Neural crest cell (in vitro differentiated cells): ENCODE measurements at regions not wholly inside any gene's neighbourhood (a gene's known extent, or its start where the extent isn't known, plus 50 kb on each side); places are given as distances from the start of the nearest gene placed in this dataset.

ENCODE experiments used
- DNase-seq: peaks from one replicate; pipeline ENCODE4 v3.0.0; 2021; ENCODE audit warnings: low read depth, mixed read lengths, low spot score
- H3K27ac Mint-ChIP-seq: one replicate; pipeline ENCODE4 v1.8.0; 2021; ENCODE audit warnings: mild to moderate bottlenecking, mixed read lengths; ENCODE audit not compliant: unreplicated experiment
- H3K27me3 Mint-ChIP-seq: 2 replicates; pipeline ENCODE4 v1.8.0; 2021; ENCODE audit warnings: low read depth, mild to moderate bottlenecking, mixed read lengths
- H3K36me3 Mint-ChIP-seq: 2 replicates; pipeline ENCODE4 v1.8.0; 2021; ENCODE audit warnings: low read depth, mild to moderate bottlenecking, mixed read lengths
- H3K4me1 Mint-ChIP-seq: 2 replicates; pipeline ENCODE4 v1.8.0; 2021; ENCODE audit warnings: mixed read lengths
- H3K4me3 Mint-ChIP-seq: one replicate; pipeline ENCODE4 v1.8.0; 2021; ENCODE audit warnings: mild to moderate bottlenecking, mixed read lengths
- H3K9me3 Mint-ChIP-seq: 2 replicates; pipeline ENCODE4 v1.8.0; 2021; ENCODE audit warnings: mixed read lengths
- TF ChIP-seq, protein P1 (sequence below): fragments of 200-600 bp; sonication (generic); conservative IDR thresholded peaks from 2 replicates; pipeline ENCODE4 v1.5.0; 2021; ENCODE audit warnings: antibody characterized with exemption, mild to moderate bottlenecking

DNA sequence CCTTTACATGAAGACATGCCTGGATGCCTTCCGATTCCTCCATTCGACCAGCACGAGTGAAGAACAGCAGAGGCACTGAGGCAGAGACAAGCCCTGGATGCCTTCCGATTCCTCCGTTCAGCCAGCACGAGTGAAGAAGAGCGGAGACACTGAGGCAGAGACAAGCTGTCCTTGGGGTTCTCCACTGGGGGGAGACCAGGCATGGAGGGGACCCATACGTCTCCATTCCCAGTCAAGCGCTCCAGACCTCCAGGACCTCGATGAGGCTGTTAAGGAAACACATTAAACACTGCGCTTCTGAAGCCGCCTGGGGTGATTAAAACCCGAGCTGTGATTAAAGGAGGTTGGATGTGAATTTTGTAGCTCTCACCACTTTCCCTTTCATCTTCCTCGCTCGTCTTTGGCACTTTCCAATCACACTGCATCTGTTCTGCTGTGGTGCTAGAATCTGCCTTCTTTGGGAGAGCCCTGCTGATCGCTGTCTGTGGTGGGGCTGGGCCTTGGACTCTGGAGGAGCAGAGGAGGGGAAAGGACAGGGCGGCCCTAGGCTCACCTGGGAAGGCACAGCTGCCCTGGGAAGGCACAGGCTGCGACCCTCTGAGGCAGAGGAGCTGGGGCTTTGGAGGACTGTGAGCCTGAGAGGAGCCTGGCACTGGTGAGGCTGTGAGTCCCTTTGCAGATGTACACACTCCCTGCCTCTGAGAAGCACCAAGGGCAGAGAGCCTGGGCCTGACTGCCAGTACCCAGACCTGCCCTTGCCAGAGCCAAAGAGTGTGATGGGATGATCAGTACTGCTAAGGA, 463.1 kb upstream of the HS6ST1 start:
- no peaks in the 10 kb centered on the region for H3K36me3 Mint-ChIP-seq
- TF ChIP-seq, protein P1, sequence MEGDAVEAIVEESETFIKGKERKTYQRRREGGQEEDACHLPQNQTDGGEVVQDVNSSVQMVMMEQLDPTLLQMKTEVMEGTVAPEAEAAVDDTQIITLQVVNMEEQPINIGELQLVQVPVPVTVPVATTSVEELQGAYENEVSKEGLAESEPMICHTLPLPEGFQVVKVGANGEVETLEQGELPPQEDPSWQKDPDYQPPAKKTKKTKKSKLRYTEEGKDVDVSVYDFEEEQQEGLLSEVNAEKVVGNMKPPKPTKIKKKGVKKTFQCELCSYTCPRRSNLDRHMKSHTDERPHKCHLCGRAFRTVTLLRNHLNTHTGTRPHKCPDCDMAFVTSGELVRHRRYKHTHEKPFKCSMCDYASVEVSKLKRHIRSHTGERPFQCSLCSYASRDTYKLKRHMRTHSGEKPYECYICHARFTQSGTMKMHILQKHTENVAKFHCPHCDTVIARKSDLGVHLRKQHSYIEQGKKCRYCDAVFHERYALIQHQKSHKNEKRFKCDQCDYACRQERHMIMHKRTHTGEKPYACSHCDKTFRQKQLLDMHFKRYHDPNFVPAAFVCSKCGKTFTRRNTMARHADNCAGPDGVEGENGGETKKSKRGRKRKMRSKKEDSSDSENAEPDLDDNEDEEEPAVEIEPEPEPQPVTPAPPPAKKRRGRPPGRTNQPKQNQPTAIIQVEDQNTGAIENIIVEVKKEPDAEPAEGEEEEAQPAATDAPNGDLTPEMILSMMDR: no peak
- peaks cover 5% of the 10 kb centered on the region for H3K4me1 Mint-ChIP-seq
- no peak overlapping the region for H3K27ac Mint-ChIP-seq
- no peaks in the 10 kb centered on the region for H3K9me3 Mint-ChIP-seq
- H3K4me3 Mint-ChIP-seq: no peak overlapping the region
- DNase-seq: no peak
- no peaks in the 10 kb centered on the region for H3K27me3 Mint-ChIP-seq

DNA sequence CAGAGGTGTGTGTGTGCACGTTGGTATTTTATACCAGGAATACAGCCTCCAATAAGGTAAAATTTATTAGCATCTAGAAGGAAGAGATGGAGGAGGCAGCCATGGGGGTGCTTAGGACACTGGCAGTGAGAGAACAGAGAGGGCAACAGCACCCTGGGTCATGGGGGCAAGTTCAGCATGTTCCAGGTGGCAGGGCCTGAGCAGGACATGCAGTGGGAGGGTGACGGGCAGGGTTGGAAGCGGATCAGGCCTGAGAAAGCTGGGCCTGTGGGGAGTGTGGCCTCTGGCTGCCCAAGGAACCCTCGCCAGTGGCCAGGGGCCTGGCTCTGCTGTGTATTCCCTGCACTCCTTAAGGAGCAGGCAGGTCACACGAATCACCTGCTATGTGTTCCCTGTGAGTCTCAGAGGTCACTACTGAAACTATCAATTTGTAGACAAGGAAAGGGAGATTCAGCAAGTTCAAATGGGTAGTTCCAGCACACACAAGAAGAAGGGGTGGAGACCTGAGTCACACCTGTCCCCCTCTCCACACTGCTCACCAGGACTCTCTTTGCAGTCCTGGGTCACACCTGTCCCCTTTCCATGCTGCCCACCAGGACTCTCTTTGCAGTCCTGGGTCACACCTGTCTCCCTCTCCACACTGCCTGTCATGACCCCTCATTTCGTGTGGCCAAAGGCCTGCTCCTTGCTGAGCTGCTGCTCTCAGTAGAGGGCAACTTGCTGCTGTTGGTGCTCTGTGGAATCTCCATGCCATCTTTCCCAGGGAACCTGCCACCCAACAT, 463.9 kb upstream of the HS6ST1 start:
- DNase-seq: no peak
- H3K9me3 Mint-ChIP-seq: no peaks in the 10 kb centered on the region
- TF ChIP-seq, protein P1: no peak
- no peaks in the 10 kb centered on the region for H3K27me3 Mint-ChIP-seq
- peaks cover 5% of the 10 kb centered on the region for H3K4me1 Mint-ChIP-seq
- no peak overlapping the region for H3K4me3 Mint-ChIP-seq
- peak overlapping the region; percentile 87 for H3K27ac Mint-ChIP-seq
- H3K36me3 Mint-ChIP-seq: no peaks in the 10 kb centered on the region

DNA sequence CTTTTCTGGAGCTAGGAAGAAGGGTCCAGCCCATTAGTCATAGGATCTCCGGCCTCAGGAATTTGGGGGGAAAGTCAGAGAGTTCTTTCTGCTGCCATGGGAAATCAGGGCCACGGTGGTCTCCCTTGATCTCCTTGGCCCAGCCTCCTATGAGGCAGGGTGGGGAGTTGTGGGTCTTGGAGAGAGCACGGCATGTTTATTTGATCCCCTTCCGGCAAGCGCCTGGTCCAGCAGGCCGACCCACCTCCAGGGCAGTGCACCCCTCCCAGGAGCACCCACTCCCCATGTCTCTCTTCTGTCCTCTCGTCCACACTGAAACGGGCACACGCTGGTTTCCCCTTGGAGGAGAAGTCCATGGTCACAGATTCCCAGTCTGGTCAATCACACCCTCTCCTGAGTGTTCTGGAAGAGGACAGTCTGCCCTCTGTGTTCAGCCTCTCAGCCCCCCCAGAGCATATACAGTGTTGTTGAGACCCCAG, 464.6 kb upstream of the HS6ST1 start:
- TF ChIP-seq, protein P1: no peak
- DNase-seq: no peak

DNA sequence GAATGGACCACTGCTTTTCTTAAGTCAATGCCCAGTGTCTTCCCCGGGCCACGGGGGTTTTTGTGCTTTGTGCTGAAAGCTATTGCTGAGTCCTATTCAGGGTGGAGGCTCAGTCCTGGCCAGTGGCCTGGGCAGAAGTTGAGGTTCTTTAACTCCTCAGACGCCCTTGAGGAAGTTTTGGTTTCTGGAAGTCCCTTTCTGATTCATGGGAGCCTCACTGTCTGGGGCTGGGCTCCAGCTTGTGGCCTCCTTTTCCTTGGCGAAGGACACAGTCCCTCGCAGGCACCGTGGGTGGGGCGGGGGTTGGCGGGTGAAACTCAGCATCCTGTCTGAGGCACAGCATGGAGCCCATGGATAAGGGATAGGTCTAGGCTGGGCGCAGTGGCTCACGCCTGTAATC, 465.2 kb upstream of the HS6ST1 start:
- no peak for DNase-seq
- H3K27ac Mint-ChIP-seq: no peak overlapping the region

More for the DNA sequence above, 464.6 kb upstream of the HS6ST1 start:
- no peaks in the 10 kb centered on the region for H3K36me3 Mint-ChIP-seq
- no peak overlapping the region for H3K4me3 Mint-ChIP-seq
- H3K9me3 Mint-ChIP-seq: peaks cover under 1% of the 10 kb centered on the region
- H3K27ac Mint-ChIP-seq: peak overlapping the region; percentile 87
- no peaks in the 10 kb centered on the region for H3K27me3 Mint-ChIP-seq
- H3K4me1 Mint-ChIP-seq: peaks cover 6% of the 10 kb centered on the region

DNA sequence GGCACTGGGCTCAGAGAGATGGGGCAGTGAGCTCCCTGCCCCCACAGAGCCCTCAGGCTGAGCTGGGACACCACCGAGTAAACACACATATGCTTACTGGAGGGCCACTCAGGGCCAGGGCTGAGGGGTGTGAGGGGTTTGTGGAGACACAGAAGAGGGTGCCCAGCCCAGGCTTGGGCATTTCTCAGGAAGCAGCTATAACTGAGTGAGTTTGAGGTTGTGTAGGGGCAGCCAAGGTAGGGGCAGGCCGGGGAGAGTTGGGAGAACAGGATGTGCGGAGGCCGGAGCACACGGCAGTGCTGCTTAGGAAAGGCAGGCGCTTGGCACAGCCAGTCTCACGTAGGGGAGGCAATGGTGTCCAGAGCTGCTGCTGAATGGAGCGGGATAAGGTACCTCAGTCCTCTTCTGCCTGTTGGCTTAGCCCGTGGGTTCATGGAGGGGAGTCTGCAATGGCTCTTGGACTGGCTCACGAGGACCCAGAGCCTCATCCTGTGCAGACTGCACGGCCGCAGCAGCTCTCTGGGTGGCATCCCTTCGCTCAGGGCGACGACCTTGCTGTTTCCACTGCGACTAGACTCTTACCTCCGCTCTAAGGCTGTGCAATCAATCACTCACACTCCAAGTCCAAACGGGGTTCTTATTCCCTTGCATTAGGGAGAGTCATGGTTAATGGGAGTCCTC, 466.1 kb upstream of the HS6ST1 start:
- no peak overlapping the region for H3K4me3 Mint-ChIP-seq
- no peak overlapping the region for H3K27ac Mint-ChIP-seq
- TF ChIP-seq, protein P1: no peak
- H3K9me3 Mint-ChIP-seq: peaks cover 4% of the 10 kb centered on the region
- no peaks in the 10 kb centered on the region for H3K36me3 Mint-ChIP-seq
- no peaks in the 10 kb centered on the region for H3K27me3 Mint-ChIP-seq
- no peak for DNase-seq
- H3K4me1 Mint-ChIP-seq: peaks cover 9% of the 10 kb centered on the region

More for the DNA sequence above, 465.2 kb upstream of the HS6ST1 start:
- Mint-ChIP-seq H3K4me1 (peaks cover 9% of the 10 kb centered on the region), H3K4me3 (no peak overlapping the region), H3K36me3 (no peaks in the 10 kb centered on the region), H3K27me3 (no peaks in the 10 kb centered on the region), H3K9me3 (peaks cover 4% of the 10 kb centered on the region)
- TF ChIP-seq, protein P1: no peak
